SK-N-SH treated with all-trans-retinoic acid at 6 μM for 48 hours (cell line): ENCODE measurements at regions not wholly inside any gene's neighbourhood (a gene's known extent, or its start where the extent isn't known, plus 50 kb on each side); places are given as distances from the start of the nearest gene placed in this dataset.

ENCODE experiments used
- BACH2 ChIP-seq: fragments of 250-450 bp; sonication (Bioruptor Pico); IDR thresholded peaks from 2 replicates; pipeline ENCODE4 v1.9.0; 2021; ENCODE audit warnings: mild to moderate bottlenecking, borderline replicate concordance
- PPARA ChIP-seq: fragments of 250-450 bp; sonication (Bioruptor Pico); IDR thresholded peaks from 2 replicates; pipeline ENCODE4 v1.5.0; 2020; ENCODE audit warnings: mild to moderate bottlenecking, borderline replicate concordance
- RARB ChIP-seq: fragments of 250-450 bp; sonication (Bioruptor Pico); IDR thresholded peaks from 2 replicates; pipeline ENCODE4 v1.8.0; 2021; ENCODE audit warnings: mild to moderate bottlenecking, moderate library complexity
- ZFP30 ChIP-seq: fragments of 450-650 bp; formaldehyde crosslinking; IDR thresholded peaks from 2 replicates; pipeline ENCODE4 v1.5.0; 2022; ENCODE audit warnings: mild to moderate bottlenecking, moderate library complexity
- TF ChIP-seq, protein P1 (sequence below): fragments of 250-450 bp; sonication (Bioruptor Pico); IDR thresholded peaks from 2 replicates; pipeline ENCODE4 v1.5.0; 2020; ENCODE audit warnings: mild to moderate bottlenecking, moderate library complexity
- TF ChIP-seq, protein P2 (sequence below): fragments of 250-450 bp; sonication (Bioruptor Pico); IDR thresholded peaks from 2 replicates; pipeline ENCODE4 v1.5.1; 2020; ENCODE audit warnings: low read depth, mild to moderate bottlenecking, moderate library complexity
- TF ChIP-seq, protein P3 (sequence below): fragments of 250-450 bp; sonication (Bioruptor Pico); IDR thresholded peaks from 2 replicates; pipeline ENCODE4 v1.8.0; 2020; ENCODE audit warnings: mild to moderate bottlenecking, moderate library complexity, borderline replicate concordance

DNA sequence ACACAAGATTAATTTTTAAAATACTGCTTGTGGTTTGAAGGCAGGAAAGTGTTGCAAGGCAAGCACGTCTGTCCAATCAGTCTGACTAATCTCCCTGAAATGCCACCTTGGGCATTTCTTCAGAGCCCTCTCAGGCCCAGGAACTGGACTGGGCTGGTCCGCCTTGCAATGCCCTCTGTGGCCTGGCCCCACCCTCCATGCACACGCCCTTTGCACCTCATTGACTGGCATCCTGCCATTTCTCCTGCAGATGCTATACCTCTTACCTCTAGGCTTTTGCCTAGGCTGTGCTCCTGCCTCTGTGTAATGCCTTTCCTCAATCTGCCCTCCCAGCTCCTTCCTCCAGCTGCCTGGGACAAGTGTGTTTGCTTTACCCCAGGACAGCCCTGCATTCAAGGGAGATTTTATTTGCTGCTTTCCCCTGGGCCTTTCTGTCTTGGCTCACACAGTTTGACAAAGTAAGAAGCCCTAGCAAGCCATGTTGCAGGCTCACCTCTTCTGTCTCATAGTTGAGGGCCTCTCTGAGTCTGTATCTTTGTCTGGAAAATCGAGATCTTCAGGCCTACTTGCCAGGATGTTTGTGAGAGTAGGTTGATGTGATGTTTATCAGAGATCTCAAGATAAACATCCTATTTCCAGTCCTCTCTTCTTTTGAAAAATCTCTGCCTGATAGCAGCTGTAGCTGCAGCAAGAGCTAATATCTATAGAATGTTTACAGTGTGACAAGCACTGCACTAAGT lies 149.2 kb upstream of the JUN start:
- TF ChIP-seq, protein P1, sequence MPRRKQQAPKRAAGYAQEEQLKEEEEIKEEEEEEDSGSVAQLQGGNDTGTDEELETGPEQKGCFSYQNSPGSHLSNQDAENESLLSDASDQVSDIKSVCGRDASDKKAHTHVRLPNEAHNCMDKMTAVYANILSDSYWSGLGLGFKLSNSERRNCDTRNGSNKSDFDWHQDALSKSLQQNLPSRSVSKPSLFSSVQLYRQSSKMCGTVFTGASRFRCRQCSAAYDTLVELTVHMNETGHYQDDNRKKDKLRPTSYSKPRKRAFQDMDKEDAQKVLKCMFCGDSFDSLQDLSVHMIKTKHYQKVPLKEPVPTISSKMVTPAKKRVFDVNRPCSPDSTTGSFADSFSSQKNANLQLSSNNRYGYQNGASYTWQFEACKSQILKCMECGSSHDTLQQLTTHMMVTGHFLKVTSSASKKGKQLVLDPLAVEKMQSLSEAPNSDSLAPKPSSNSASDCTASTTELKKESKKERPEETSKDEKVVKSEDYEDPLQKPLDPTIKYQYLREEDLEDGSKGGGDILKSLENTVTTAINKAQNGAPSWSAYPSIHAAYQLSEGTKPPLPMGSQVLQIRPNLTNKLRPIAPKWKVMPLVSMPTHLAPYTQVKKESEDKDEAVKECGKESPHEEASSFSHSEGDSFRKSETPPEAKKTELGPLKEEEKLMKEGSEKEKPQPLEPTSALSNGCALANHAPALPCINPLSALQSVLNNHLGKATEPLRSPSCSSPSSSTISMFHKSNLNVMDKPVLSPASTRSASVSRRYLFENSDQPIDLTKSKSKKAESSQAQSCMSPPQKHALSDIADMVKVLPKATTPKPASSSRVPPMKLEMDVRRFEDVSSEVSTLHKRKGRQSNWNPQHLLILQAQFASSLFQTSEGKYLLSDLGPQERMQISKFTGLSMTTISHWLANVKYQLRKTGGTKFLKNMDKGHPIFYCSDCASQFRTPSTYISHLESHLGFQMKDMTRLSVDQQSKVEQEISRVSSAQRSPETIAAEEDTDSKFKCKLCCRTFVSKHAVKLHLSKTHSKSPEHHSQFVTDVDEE (CRISPR knock-in tag): no peak
- TF ChIP-seq RARB (CRISPR knock-in tag) (no peak), BACH2 (CRISPR knock-in tag) (no peak), ZFP30 (CRISPR knock-in tag) (no peak), PPARA (no peak)
- TF ChIP-seq, protein P2, sequence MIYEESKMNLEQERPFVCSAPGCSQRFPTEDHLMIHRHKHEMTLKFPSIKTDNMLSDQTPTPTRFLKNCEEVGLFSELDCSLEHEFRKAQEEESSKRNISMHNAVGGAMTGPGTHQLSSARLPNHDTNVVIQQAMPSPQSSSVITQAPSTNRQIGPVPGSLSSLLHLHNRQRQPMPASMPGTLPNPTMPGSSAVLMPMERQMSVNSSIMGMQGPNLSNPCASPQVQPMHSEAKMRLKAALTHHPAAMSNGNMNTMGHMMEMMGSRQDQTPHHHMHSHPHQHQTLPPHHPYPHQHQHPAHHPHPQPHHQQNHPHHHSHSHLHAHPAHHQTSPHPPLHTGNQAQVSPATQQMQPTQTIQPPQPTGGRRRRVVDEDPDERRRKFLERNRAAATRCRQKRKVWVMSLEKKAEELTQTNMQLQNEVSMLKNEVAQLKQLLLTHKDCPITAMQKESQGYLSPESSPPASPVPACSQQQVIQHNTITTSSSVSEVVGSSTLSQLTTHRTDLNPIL (CRISPR knock-in tag): no peak
- TF ChIP-seq, protein P3, sequence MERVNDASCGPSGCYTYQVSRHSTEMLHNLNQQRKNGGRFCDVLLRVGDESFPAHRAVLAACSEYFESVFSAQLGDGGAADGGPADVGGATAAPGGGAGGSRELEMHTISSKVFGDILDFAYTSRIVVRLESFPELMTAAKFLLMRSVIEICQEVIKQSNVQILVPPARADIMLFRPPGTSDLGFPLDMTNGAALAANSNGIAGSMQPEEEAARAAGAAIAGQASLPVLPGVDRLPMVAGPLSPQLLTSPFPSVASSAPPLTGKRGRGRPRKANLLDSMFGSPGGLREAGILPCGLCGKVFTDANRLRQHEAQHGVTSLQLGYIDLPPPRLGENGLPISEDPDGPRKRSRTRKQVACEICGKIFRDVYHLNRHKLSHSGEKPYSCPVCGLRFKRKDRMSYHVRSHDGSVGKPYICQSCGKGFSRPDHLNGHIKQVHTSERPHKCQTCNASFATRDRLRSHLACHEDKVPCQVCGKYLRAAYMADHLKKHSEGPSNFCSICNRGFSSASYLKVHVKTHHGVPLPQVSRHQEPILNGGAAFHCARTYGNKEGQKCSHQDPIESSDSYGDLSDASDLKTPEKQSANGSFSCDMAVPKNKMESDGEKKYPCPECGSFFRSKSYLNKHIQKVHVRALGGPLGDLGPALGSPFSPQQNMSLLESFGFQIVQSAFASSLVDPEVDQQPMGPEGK (CRISPR knock-in tag): no peak
